Tibial artery (tissue), 4 donors: ENCODE measurements at regions not wholly inside any gene's neighbourhood (a gene's known extent, or its start where the extent isn't known, plus 50 kb on each side); places are given as distances from the start of the nearest gene placed in this dataset.
"Not testable (repeated sequence)": the region's sequence is repeated elsewhere in the genome, so short reads cannot be mapped to it uniquely, and the experiment has no call there.

Experiments used
- DNase-seq, 2 donors: peaks; one replicate each; pipeline ENCODE4 v3.0.0-alpha.2; 2019
- H3K27ac ChIP-seq, 2 donors: fragments of 200-600 bp; sonication (generic) in 1 of 2; 1 replicate in 1 of 2; 2 replicates in 1 of 2; pipeline ENCODE4 v1.5.1; 2018 to 2019; ENCODE audit warnings: mild to moderate bottlenecking in 1 of 2
- H3K27me3 ChIP-seq, 2 donors: fragments of 200-600 bp; sonication (generic) in 1 of 2; one replicate each; pipeline versions ENCODE4 v1.5.1 to v1.6.0; 2016 to 2019
- H3K36me3 ChIP-seq, 3 donors: fragments of 200-600 bp; sonication (generic) in 2 of 3; one replicate each; pipeline ENCODE4 v1.5.1; 2016 to 2019; ENCODE audit warnings: mild to moderate bottlenecking in 2 of 3
- H3K4me1 ChIP-seq, 4 donors: fragments of 200-600 bp; sonication (generic) in 2 of 4; 1 replicate in 3 of 4; 2 replicates in 1 of 4; pipeline ENCODE4 v1.5.1; 2016 to 2019
- H3K4me3 ChIP-seq, 2 donors: fragments of 200-600 bp; sonication (generic) in 1 of 2; 1 replicate in 1 of 2; 2 replicates in 1 of 2; pipeline ENCODE4 v1.5.1; 2018 to 2019; ENCODE audit warnings: mild to moderate bottlenecking in 2 of 2
- H3K9me3 ChIP-seq, 3 donors: fragments of 200-600 bp; sonication (generic) in 1 of 3; one replicate each; pipeline ENCODE4 v1.5.1; 2016 to 2019
- CTCF ChIP-seq, 2 experiments: fragments of 200-600 bp in 1 of 2; fragments of 450-650 bp in 1 of 2; IDR thresholded peaks; one replicate each; pipeline ENCODE4 v1.5.1; 2017 to 2019; ENCODE audit warnings: antibody characterized with exemption in 2 of 2, mild to moderate bottlenecking in 1 of 2, moderate library complexity in 1 of 2
- intact Hi-C: fragments of 100-400 bp; cut with DNase I; formaldehyde crosslinking; loops from one replicate; pipeline ENCODE4 v1.15.0; 2023; ENCODE audit warnings: low total_unique reads

- Histone ChIP-seq H3K27me3 (no peaks in the 10 kb centered on the region), H3K4me1 (peaks cover 0 to 5% (median 0%) of the 10 kb centered on the region in 4 donors), H3K9me3 (no peaks in the 10 kb centered on the region), H3K27ac (no peak overlapping the region), H3K36me3 (no peaks in the 10 kb centered on the region), H3K4me3 (no peak overlapping the region)
- intact Hi-C loops: no loop called here
- no peak for TF ChIP-seq CTCF (IDR thresholded peaks at IDR 0.05)
- no peak for DNase-seq
Observed at GRCh38 chr6:163863565-163863964, 449.0 kb downstream of the QKI start.

- Histone ChIP-seq H3K36me3 (no peaks in the 10 kb centered on the region), H3K9me3 (no peaks in the 10 kb centered on the region), H3K4me3 (no peak overlapping the region), H3K27me3 (no peaks in the 10 kb centered on the region), H3K4me1 (peaks cover 0 to 5% (median 0%) of the 10 kb centered on the region in 4 donors), H3K27ac (no peak overlapping the region)
- intact Hi-C loops: no loop called here
- no peak for DNase-seq
- no peak for TF ChIP-seq CTCF (IDR thresholded peaks at IDR 0.05)
Observed at GRCh38 chr6:163862701-163863100, 448.2 kb downstream of the QKI start.

GRCh38 chr6:163861627-163862026 is 447.1 kb downstream of the QKI start:
- Histone ChIP-seq H3K4me3 (no peak overlapping the region), H3K27me3 (no peaks in the 10 kb centered on the region), H3K9me3 (no peaks in the 10 kb centered on the region), H3K27ac (no peak overlapping the region), H3K36me3 (no peaks in the 10 kb centered on the region), H3K4me1 (peaks cover 0 to 5% (median 0%) of the 10 kb centered on the region in 4 donors)
- DNase-seq: no peak
- intact Hi-C loops: no loop called here
- no peak for TF ChIP-seq CTCF (IDR thresholded peaks at IDR 0.05)

GRCh38 chr6:163860287-163861081 is 446.0 kb downstream of the QKI start:
- Histone ChIP-seq H3K9me3 (no peaks in the 10 kb centered on the region), H3K36me3 (no peaks in the 10 kb centered on the region), H3K4me1 (peaks cover 0 to 5% (median 0%) of the 10 kb centered on the region in 4 donors), H3K4me3 (no peak overlapping the region), H3K27me3 (no peaks in the 10 kb centered on the region), H3K27ac (no peak overlapping the region)
- DNase-seq: no peak
- no peak for TF ChIP-seq CTCF (IDR thresholded peaks at IDR 0.05)
- intact Hi-C loops: no loop called here

GRCh38 chr6:163858870-163859269 is 444.4 kb downstream of the QKI start:
- intact Hi-C loops, H3K9me3 ChIP-seq, H3K4me1 ChIP-seq, H3K27me3 ChIP-seq, H3K36me3 ChIP-seq, DNase-seq, H3K27ac ChIP-seq, H3K4me3 ChIP-seq: not testable (repeated sequence)

- no peaks in the 10 kb centered on the region for H3K27me3 ChIP-seq
- intact Hi-C loops: no loop called here
- no peak overlapping the region for H3K27ac ChIP-seq
- DNase-seq: no peak
- no peaks in the 10 kb centered on the region for H3K36me3 ChIP-seq
- no peak overlapping the region for H3K4me3 ChIP-seq
- peaks cover 0 to 5% (median 0%) of the 10 kb centered on the region in 4 donors for H3K4me1 ChIP-seq
- TF ChIP-seq CTCF (IDR thresholded peaks at IDR 0.05): no peak
- peaks cover 0 to 3% (median 1%) of the 10 kb centered on the region in 3 donors for H3K9me3 ChIP-seq
Observed at GRCh38 chr6:163857421-163857820, 442.9 kb downstream of the QKI start.
